Activated CD4-positive, alpha-beta T cell treated with anti-CD3 and anti-CD28 coated beads, Interleukin-2, amount 10 ng/mL, durations not matched to agents 7 days and 5 days (primary cell): ENCODE measurements at regions not wholly inside any gene's neighbourhood (a gene's known extent, or its start where the extent isn't known, plus 50 kb on each side); places are given as distances from the start of the nearest gene placed in this dataset.
A peak's percentile ranks its signal among the peaks of the same experiment; 100 is the strongest.

Experiments
- CTCF ChIA-PET: fragments of 350-600 bp; sonication (Branson Sonifier 250); formaldehyde crosslinking; loops from one replicate; lab custom pipeline; 2021; ENCODE audit warnings: antibody characterized with exemption; lab: Charles Lee
- POLR2A ChIA-PET: fragments of 350-600 bp; sonication (Branson Sonifier 250); formaldehyde crosslinking; loops from one replicate; lab custom pipeline; 2021; ENCODE audit warnings: antibody characterized with exemption; lab: Charles Lee
- DNase-seq: peaks from one replicate; pipeline ENCODE4 v3.0.0-alpha.2; 2020
- H3K27ac Mint-ChIP-seq: one replicate; pipeline ENCODE4 v1.8.0; 2021; ENCODE audit warnings: mild to moderate bottlenecking, moderate library complexity, mixed read lengths
- H3K27me3 Mint-ChIP-seq: one replicate; pipeline ENCODE4 v1.8.0; 2021; ENCODE audit warnings: mixed read lengths
- H3K36me3 Mint-ChIP-seq: one replicate; pipeline ENCODE4 v1.8.0; 2021; ENCODE audit warnings: low read depth, mixed read lengths
- H3K4me1 Mint-ChIP-seq: one replicate; pipeline ENCODE4 v1.8.0; 2021; ENCODE audit warnings: mixed read lengths
- H3K4me3 Mint-ChIP-seq: one replicate; pipeline ENCODE4 v1.8.0; 2021; ENCODE audit warnings: mild to moderate bottlenecking, moderate library complexity, mixed read lengths
- H3K9me3 Mint-ChIP-seq: one replicate; pipeline ENCODE4 v1.8.0; 2021; ENCODE audit warnings: mixed read lengths

GRCh38 chr3:34239875-34240274, 441.4 kb downstream of the PDCD6IP start:
- H3K9me3 Mint-ChIP-seq: no peaks in the 10 kb centered on the region
- POLR2A ChIA-PET: no interaction called here
- H3K27me3 Mint-ChIP-seq: peaks cover 2% of the 10 kb centered on the region
- CTCF ChIA-PET: interaction anchor here (0.9 to 1.5 kb wide), 2 partner anchors 11 to 21 kb away, joined by 3 to 5 read pairs; no protein-coding TSS in a partner anchor
- H3K4me1 Mint-ChIP-seq: no peaks in the 10 kb centered on the region
- DNase-seq: no peak
- H3K27ac Mint-ChIP-seq: no peak overlapping the region
- H3K4me3 Mint-ChIP-seq: no peak overlapping the region
- H3K36me3 Mint-ChIP-seq: no peaks in the 10 kb centered on the region

GRCh38 chr3:34247401-34247800, 449.0 kb downstream of the PDCD6IP start:
- peaks cover 12% of the 10 kb centered on the region for H3K4me1 Mint-ChIP-seq
- H3K4me3 Mint-ChIP-seq: no peak overlapping the region
- POLR2A ChIA-PET: no interaction called here
- no peaks in the 10 kb centered on the region for H3K9me3 Mint-ChIP-seq
- no peak for DNase-seq
- peaks cover 3% of the 10 kb centered on the region for H3K27me3 Mint-ChIP-seq
- H3K27ac Mint-ChIP-seq: no peak overlapping the region
- CTCF ChIA-PET: interaction anchor here (1.9 kb wide), 1 partner anchor 13 kb away, joined by 8 read pairs; no protein-coding TSS in a partner anchor
- H3K36me3 Mint-ChIP-seq: no peaks in the 10 kb centered on the region

- Mint-ChIP-seq H3K9me3 (no peaks in the 10 kb centered on the region), H3K4me3 (no peak overlapping the region), H3K27me3 (peaks cover 3% of the 10 kb centered on the region), H3K27ac (no peak overlapping the region), H3K36me3 (no peaks in the 10 kb centered on the region), H3K4me1 (peaks cover 12% of the 10 kb centered on the region)
- DNase-seq: peak; percentile 22
- ChIA-PET CTCF (interaction anchor here (1.9 kb wide), 1 partner anchor 12 kb away, joined by 8 read pairs; no protein-coding TSS in a partner anchor), POLR2A (no interaction called here)
Observed at GRCh38 chr3:34248352-34248751, 449.9 kb downstream of the PDCD6IP start.

- CTCF ChIA-PET: interaction anchor here (0.6 kb wide), 1 partner anchor 379 kb away, joined by 3 read pairs; no protein-coding TSS in a partner anchor
- Mint-ChIP-seq H3K27me3 (no peaks in the 10 kb centered on the region), H3K9me3 (no peaks in the 10 kb centered on the region), H3K27ac (no peak overlapping the region), H3K4me1 (no peaks in the 10 kb centered on the region), H3K4me3 (no peak overlapping the region), H3K36me3 (no peaks in the 10 kb centered on the region)
- POLR2A ChIA-PET: no interaction called here
- DNase-seq: no peak
Observed at GRCh38 chr3:34254285-34254684, 455.9 kb downstream of the PDCD6IP start.

GRCh38 chr3:34256021-34256420, 457.6 kb downstream of the PDCD6IP start:
- CTCF ChIA-PET: no interaction called here
- no peaks in the 10 kb centered on the region for H3K27me3 Mint-ChIP-seq

GRCh38 chr3:34256791-34257190, 458.4 kb downstream of the PDCD6IP start:
- DNase-seq: no peak
- CTCF ChIA-PET: interaction anchor here (0.6 kb wide), 1 partner anchor 296 kb away, joined by 3 read pairs; no protein-coding TSS in a partner anchor
- Mint-ChIP-seq H3K9me3 (no peaks in the 10 kb centered on the region), H3K4me1 (no peaks in the 10 kb centered on the region), H3K4me3 (no peak overlapping the region), H3K27me3 (no peaks in the 10 kb centered on the region), H3K36me3 (no peaks in the 10 kb centered on the region), H3K27ac (no peak overlapping the region)
- POLR2A ChIA-PET: no interaction called here

More at GRCh38 chr3:34256021-34256420, 457.6 kb downstream of the PDCD6IP start:
- POLR2A ChIA-PET: interaction anchor here (0.6 kb wide), 1 partner anchor 373 kb away, joined by 4 read pairs; no protein-coding TSS in a partner anchor
- no peaks in the 10 kb centered on the region for H3K36me3 Mint-ChIP-seq
- H3K4me3 Mint-ChIP-seq: no peak overlapping the region
- no peaks in the 10 kb centered on the region for H3K4me1 Mint-ChIP-seq
- H3K27ac Mint-ChIP-seq: no peak overlapping the region
- DNase-seq: no peak
- H3K9me3 Mint-ChIP-seq: no peaks in the 10 kb centered on the region

- ChIA-PET POLR2A (no interaction called here), CTCF (no interaction called here)
- Mint-ChIP-seq H3K27me3 (no peaks in the 10 kb centered on the region), H3K4me1 (no peaks in the 10 kb centered on the region), H3K9me3 (no peaks in the 10 kb centered on the region), H3K27ac (no peak overlapping the region), H3K36me3 (no peaks in the 10 kb centered on the region), H3K4me3 (no peak overlapping the region)
- DNase-seq: no peak
Observed at GRCh38 chr3:34258271-34258998, 460.0 kb downstream of the PDCD6IP start.

GRCh38 chr3:34260271-34261000, 462.0 kb downstream of the PDCD6IP start:
- CTCF ChIA-PET: interaction anchor here (0.7 to 2.6 kb wide), 2 partner anchors 13 to 20 kb away, joined by 3 to 8 read pairs; no protein-coding TSS in a partner anchor

GRCh38 chr3:34261001-34261385, 462.6 kb downstream of the PDCD6IP start:
- no peaks in the 10 kb centered on the region for H3K36me3 Mint-ChIP-seq
- POLR2A ChIA-PET: no interaction called here
- CTCF ChIA-PET: interaction anchor here (2.6 kb wide), 1 partner anchor 13 kb away, joined by 8 read pairs; no protein-coding TSS in a partner anchor

More at GRCh38 chr3:34260271-34261000, 462.0 kb downstream of the PDCD6IP start:
- POLR2A ChIA-PET: no interaction called here
- no peak overlapping the region for H3K4me3 Mint-ChIP-seq
- no peaks in the 10 kb centered on the region for H3K27me3 Mint-ChIP-seq
- H3K4me1 Mint-ChIP-seq: no peaks in the 10 kb centered on the region
- no peak overlapping the region for H3K27ac Mint-ChIP-seq
- H3K9me3 Mint-ChIP-seq: no peaks in the 10 kb centered on the region
- DNase-seq: peak; percentile 32
- no peaks in the 10 kb centered on the region for H3K36me3 Mint-ChIP-seq

GRCh38 chr3:34263101-34263621, 464.7 kb downstream of the PDCD6IP start:
- no peak for DNase-seq
- ChIA-PET CTCF (no interaction called here), POLR2A (no interaction called here)
- H3K36me3 Mint-ChIP-seq: no peaks in the 10 kb centered on the region
- peaks cover 6% of the 10 kb centered on the region for H3K27me3 Mint-ChIP-seq
- no peak overlapping the region for H3K4me3 Mint-ChIP-seq
- no peaks in the 10 kb centered on the region for H3K9me3 Mint-ChIP-seq
- no peaks in the 10 kb centered on the region for H3K4me1 Mint-ChIP-seq
- H3K27ac Mint-ChIP-seq: no peak overlapping the region

More at GRCh38 chr3:34261001-34261385, 462.6 kb downstream of the PDCD6IP start:
- Mint-ChIP-seq H3K27me3 (no peaks in the 10 kb centered on the region), H3K4me1 (no peaks in the 10 kb centered on the region), H3K27ac (no peak overlapping the region), H3K4me3 (no peak overlapping the region), H3K9me3 (no peaks in the 10 kb centered on the region)
- no peak for DNase-seq

GRCh38 chr3:34264337-34265041, 466.1 kb downstream of the PDCD6IP start:
- Mint-ChIP-seq H3K27me3 (peaks cover 9% of the 10 kb centered on the region), H3K4me3 (no peak overlapping the region), H3K9me3 (no peaks in the 10 kb centered on the region), H3K36me3 (no peaks in the 10 kb centered on the region), H3K4me1 (no peaks in the 10 kb centered on the region), H3K27ac (no peak overlapping the region)
- POLR2A ChIA-PET: no interaction called here
- DNase-seq: no peak
- CTCF ChIA-PET: interaction anchor here (0.7 kb wide), 1 partner anchor 1464 kb away, joined by 3 read pairs; no protein-coding TSS in a partner anchor

- CTCF ChIA-PET: no interaction called here
- H3K4me1 Mint-ChIP-seq: no peaks in the 10 kb centered on the region
Observed at GRCh38 chr3:34267088-34267487, 468.7 kb downstream of the PDCD6IP start.

More at GRCh38 chr3:34267088-34267487, 468.7 kb downstream of the PDCD6IP start:
- no peaks in the 10 kb centered on the region for H3K36me3 Mint-ChIP-seq
- POLR2A ChIA-PET: no interaction called here
- H3K27me3 Mint-ChIP-seq: peaks cover 9% of the 10 kb centered on the region
- DNase-seq: no peak
- H3K27ac Mint-ChIP-seq: no peak overlapping the region
- H3K9me3 Mint-ChIP-seq: no peaks in the 10 kb centered on the region
- H3K4me3 Mint-ChIP-seq: no peak overlapping the region
